ENCODE measurements at regions not wholly inside any gene's neighbourhood (a gene's known extent, or its start where the extent isn't known, plus 50 kb on each side); places are given as distances from the start of the nearest gene placed in this dataset.

DNA sequence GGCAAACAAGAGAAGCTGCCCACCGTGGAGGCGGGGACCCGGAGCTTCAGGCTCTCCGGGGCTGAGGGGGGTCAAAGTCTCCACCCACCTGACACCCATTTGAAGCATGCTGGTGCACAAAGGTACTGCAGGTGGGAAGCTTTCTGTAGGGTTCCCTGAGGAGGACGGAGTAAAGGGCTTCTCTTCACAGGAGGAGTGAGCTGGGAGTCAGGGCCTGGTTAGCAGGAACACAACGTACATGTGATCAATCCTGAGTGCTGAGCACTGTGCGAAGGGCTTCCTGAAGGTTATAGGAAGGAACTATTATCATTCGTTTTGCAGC is 252.9 kb upstream of the RPL38 start:
- TF ChIP-seq, protein P1, sequence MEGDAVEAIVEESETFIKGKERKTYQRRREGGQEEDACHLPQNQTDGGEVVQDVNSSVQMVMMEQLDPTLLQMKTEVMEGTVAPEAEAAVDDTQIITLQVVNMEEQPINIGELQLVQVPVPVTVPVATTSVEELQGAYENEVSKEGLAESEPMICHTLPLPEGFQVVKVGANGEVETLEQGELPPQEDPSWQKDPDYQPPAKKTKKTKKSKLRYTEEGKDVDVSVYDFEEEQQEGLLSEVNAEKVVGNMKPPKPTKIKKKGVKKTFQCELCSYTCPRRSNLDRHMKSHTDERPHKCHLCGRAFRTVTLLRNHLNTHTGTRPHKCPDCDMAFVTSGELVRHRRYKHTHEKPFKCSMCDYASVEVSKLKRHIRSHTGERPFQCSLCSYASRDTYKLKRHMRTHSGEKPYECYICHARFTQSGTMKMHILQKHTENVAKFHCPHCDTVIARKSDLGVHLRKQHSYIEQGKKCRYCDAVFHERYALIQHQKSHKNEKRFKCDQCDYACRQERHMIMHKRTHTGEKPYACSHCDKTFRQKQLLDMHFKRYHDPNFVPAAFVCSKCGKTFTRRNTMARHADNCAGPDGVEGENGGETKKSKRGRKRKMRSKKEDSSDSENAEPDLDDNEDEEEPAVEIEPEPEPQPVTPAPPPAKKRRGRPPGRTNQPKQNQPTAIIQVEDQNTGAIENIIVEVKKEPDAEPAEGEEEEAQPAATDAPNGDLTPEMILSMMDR (conservative IDR thresholded peaks at IDR 0.05 in 1 of 2, IDR thresholded peaks at IDR 0.05 in 1 of 2; ENCODE audit: extremely low read depth in 1 of 2, insufficient read depth in 1 of 2, low read depth in 1 of 2, low read length in 2 of 2) = no peak
- no peak for TF ChIP-seq EZH2 (IDR thresholded peaks at IDR 0.05; ENCODE audit: borderline replicate concordance, low read length)
